ENCODE measurements at regions not wholly inside any gene's neighbourhood (a gene's known extent, or its start where the extent isn't known, plus 50 kb on each side); places are given as distances from the start of the nearest gene placed in this dataset.

DNA sequence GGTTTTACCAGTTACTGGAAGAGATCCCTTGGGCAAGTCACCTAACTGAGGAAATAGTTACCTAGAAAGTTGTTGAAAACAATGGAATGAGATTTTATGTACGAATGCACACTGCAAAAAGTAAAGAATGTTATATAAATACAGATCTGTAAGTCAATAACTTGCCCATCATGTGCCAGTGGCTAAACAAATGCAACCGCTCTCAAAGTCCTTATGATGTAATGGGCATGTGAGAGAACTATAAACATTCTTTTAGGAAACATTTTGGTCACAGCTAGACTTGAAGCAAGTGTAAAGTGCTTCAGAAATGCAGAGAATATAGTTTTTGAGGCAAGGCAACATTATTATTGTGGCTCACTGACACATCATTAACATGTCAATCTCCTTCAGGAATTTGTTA is 1044.5 kb downstream of the TUSC7 start:
- TF ChIP-seq CTCF (IDR thresholded peaks at IDR 0.05) (no peak), POLR2A (IDR thresholded peaks at IDR 0.05) (no peak)
